ENCODE measurements at regions not wholly inside any gene's neighbourhood (a gene's known extent, or its start where the extent isn't known, plus 50 kb on each side); places are given as distances from the start of the nearest gene placed in this dataset.

- DNase-seq, result no peak
- WGBS, 2 donors (ENCODE audit: low coverage in 1 of 2), result 79 to 92% methylated on average over 3 of the region's 4 CpGs
- TF ChIP-seq POLR2AphosphoS5 (IDR thresholded peaks at IDR 0.05), result no peak
- H3K4me3 ChIP-seq, result no peak overlapping the region
- intact Hi-C loops (cut with DNase I; ENCODE audit: low total_unique reads), result no loop called here
- in situ Hi-C loops (cut with MboI; ENCODE audit: low pct_ligation_motif_present in 1 of 4, low pct_unique_long_range_greater_than_20kb in 1 of 4, low sequenced_read_pairs in 3 of 4), result no loop called here
- no peak overlapping the region for H3K27ac ChIP-seq
- H3K9me3 ChIP-seq, result no peaks in the 10 kb centered on the region
- H3K36me3 ChIP-seq, result no peaks in the 10 kb centered on the region
- peaks cover 0 to 5% (median 2%) of the 10 kb centered on the region in 4 donors for H3K4me1 ChIP-seq
- H3K27me3 ChIP-seq, result no peaks in the 10 kb centered on the region
Measured at GRCh38 chr2:7884338-7884737, 797.5 kb upstream of the ID2 start.

GRCh38 chr2:7886666-7887065, 795.2 kb upstream of the ID2 start:
- TF ChIP-seq EP300 (IDR thresholded peaks at IDR 0.05; ENCODE audit: low read depth) (no peak), POLR2AphosphoS5 (IDR thresholded peaks at IDR 0.05) (no peak), POLR2A (IDR thresholded peaks at IDR 0.05) (no peak), CTCF (IDR thresholded peaks at IDR 0.05) (no peak)
- no peaks in the 10 kb centered on the region for H3K36me3 ChIP-seq
- H3K4me1 ChIP-seq, result no peaks in the 10 kb centered on the region
- 64 to 75% methylated on average over 2 of the region's 2 CpGs for WGBS, 2 donors (ENCODE audit: low coverage in 1 of 2)
- in situ Hi-C loops (cut with MboI; ENCODE audit: low pct_ligation_motif_present in 1 of 4, low pct_unique_long_range_greater_than_20kb in 1 of 4, low sequenced_read_pairs in 3 of 4), result no loop called here
- no peak for DNase-seq
- H3K27ac ChIP-seq, result no peak overlapping the region
- H3K9me3 ChIP-seq, result no peaks in the 10 kb centered on the region
- no peaks in the 10 kb centered on the region for H3K27me3 ChIP-seq
- H3K4me3 ChIP-seq, result no peak overlapping the region
- intact Hi-C loops (cut with DNase I; ENCODE audit: low total_unique reads), result no loop called here

GRCh38 chr2:7887441-7887840, 794.4 kb upstream of the ID2 start:
- H3K9me3 ChIP-seq, result no peaks in the 10 kb centered on the region
- TF ChIP-seq POLR2A (IDR thresholded peaks at IDR 0.05) (no peak), POLR2AphosphoS5 (IDR thresholded peaks at IDR 0.05) (no peak), EP300 (IDR thresholded peaks at IDR 0.05; ENCODE audit: low read depth) (no peak), CTCF (IDR thresholded peaks at IDR 0.05) (no peak)
- WGBS, 2 donors (ENCODE audit: low coverage in 1 of 2), result 88 to 94% methylated on average over 5 to 7 of the region's 7 CpGs
- intact Hi-C loops (cut with DNase I; ENCODE audit: low total_unique reads) (no loop called here), in situ Hi-C loops (cut with MboI; ENCODE audit: low pct_ligation_motif_present in 1 of 4, low pct_unique_long_range_greater_than_20kb in 1 of 4, low sequenced_read_pairs in 3 of 4) (no loop called here)
- DNase-seq, result no peak
- H3K27me3 ChIP-seq, result no peaks in the 10 kb centered on the region
- H3K36me3 ChIP-seq, result no peaks in the 10 kb centered on the region
- H3K4me1 ChIP-seq, result no peaks in the 10 kb centered on the region
- H3K4me3 ChIP-seq, result no peak overlapping the region
- H3K27ac ChIP-seq, result no peak overlapping the region

- Histone ChIP-seq H3K36me3 (no peaks in the 10 kb centered on the region), H3K4me3 (no peak overlapping the region), H3K27ac (no peak overlapping the region), H3K27me3 (no peaks in the 10 kb centered on the region), H3K4me1 (no peaks in the 10 kb centered on the region), H3K9me3 (no peaks in the 10 kb centered on the region)
- TF ChIP-seq POLR2AphosphoS5 (IDR thresholded peaks at IDR 0.05) (no peak), POLR2A (IDR thresholded peaks at IDR 0.05) (no peak), EP300 (IDR thresholded peaks at IDR 0.05; ENCODE audit: low read depth) (no peak), CTCF (IDR thresholded peaks at IDR 0.05) (no peak)
- in situ Hi-C loops (cut with MboI; ENCODE audit: low pct_ligation_motif_present in 1 of 4, low pct_unique_long_range_greater_than_20kb in 1 of 4, low sequenced_read_pairs in 3 of 4) (no loop called here), intact Hi-C loops (cut with DNase I; ENCODE audit: low total_unique reads) (no loop called here)
- WGBS, 2 donors (ENCODE audit: low coverage in 1 of 2), result 67 to 71% methylated on average over 3 to 4 of the region's 4 CpGs
- no peak for DNase-seq
Measured at GRCh38 chr2:7888876-7889275, 793.0 kb upstream of the ID2 start.

GRCh38 chr2:7891312-7891711, 790.5 kb upstream of the ID2 start:
- no peak for TF ChIP-seq CTCF (IDR thresholded peaks at IDR 0.05)
- TF ChIP-seq EP300 (IDR thresholded peaks at IDR 0.05; ENCODE audit: low read depth), result no peak
- WGBS, 2 donors (ENCODE audit: low coverage in 1 of 2), result 70 to 85% methylated on average over 2 of the region's 2 CpGs

More at GRCh38 chr2:7891312-7891711, 790.5 kb upstream of the ID2 start:
- no peaks in the 10 kb centered on the region for H3K9me3 ChIP-seq
- in situ Hi-C loops (cut with MboI; ENCODE audit: low pct_ligation_motif_present in 1 of 4, low pct_unique_long_range_greater_than_20kb in 1 of 4, low sequenced_read_pairs in 3 of 4), result no loop called here
- H3K4me1 ChIP-seq, result peaks cover 0 to 4% (median 0%) of the 10 kb centered on the region in 4 donors
- no peaks in the 10 kb centered on the region for H3K36me3 ChIP-seq
- intact Hi-C loops (cut with DNase I; ENCODE audit: low total_unique reads), result no loop called here
- no peaks in the 10 kb centered on the region for H3K27me3 ChIP-seq
- no peak overlapping the region for H3K27ac ChIP-seq
- DNase-seq, result no peak
- no peak overlapping the region for H3K4me3 ChIP-seq
